ENCODE measurements at regions not wholly inside any gene's neighbourhood (a gene's known extent, or its start where the extent isn't known, plus 50 kb on each side); places are given as distances from the start of the nearest gene placed in this dataset.

- TF ChIP-seq ZBTB4 (CRISPR knock-in tag; IDR thresholded peaks at IDR 0.05; ENCODE audit: borderline replicate concordance) (no peak), TEF (CRISPR knock-in tag; IDR thresholded peaks at IDR 0.05) (no peak)
These were observed 92.5 kb downstream of the MTX3 start (continued) for GRCh38 chr5:79898611-79899010.

GRCh38 chr5:79893976-79894375 lies 97.1 kb downstream of the MTX3 start:
- Histone ChIP-seq H3K4me1 (ENCODE audit: insufficient read depth, low read length) (peaks cover 9% of the 10 kb centered on the region), H3K9me3 (ENCODE audit: low read length) (no peaks in the 10 kb centered on the region), H2AFZ (ENCODE audit: low read length) (no peak overlapping the region), H3K27me3 (ENCODE audit: control insufficient read depth in 1 of 2, insufficient read depth in 2 of 2, low read length in 2 of 2) (0 out of 5 replicates have a peak, but pooled peaks cover 2 to 6% of the 10 kb centered on the region in 2 experiments), H3K36me3 (replicated peaks in 1 of 2; ENCODE audit: control insufficient read depth in 1 of 2, insufficient read depth in 2 of 2, low read length in 2 of 2) (no peaks in the 10 kb centered on the region), H4K20me1 (ENCODE audit: insufficient read depth, low read length) (no peaks in the 10 kb centered on the region), H3K4me2 (ENCODE audit: low read depth, low read length) (no peak overlapping the region), H3K79me2 (ENCODE audit: insufficient read depth, low read length) (no peaks in the 10 kb centered on the region), H3K27ac (ENCODE audit: extremely low read length, insufficient read depth, low read length) (no peak overlapping the region), H3K4me3 (replicated peaks in 1 of 3; ENCODE audit: insufficient read depth in 1 of 3, low read depth in 2 of 3, low read length in 3 of 3) (no peak overlapping the region), H3K9ac (ENCODE audit: insufficient read depth, low read depth, low read length) (no peak overlapping the region)
- intact Hi-C loops (cut with micrococcal nuclease; ENCODE audit: unreplicated experiment) (no loop called here), in situ Hi-C loops (cut with HindIII; ENCODE audit: extremely low pct_ligation_motif_present, low pct_unique_long_range_greater_than_20kb) (no loop called here)
- BruUV-seq (replicated peaks) = no TSS peak
- ATAC-seq (no peak), DNase-seq (ENCODE audit: low spot score) (no peak), FAIRE-seq (no peak)
- CTCF ChIA-PET (ENCODE audit: low intra/inter-chr PET ratio, low total read pairs) = no interaction called here
- TF ChIP-seq ZNF776 (CRISPR knock-in tag; IDR thresholded peaks at IDR 0.05) (no peak), ZNF615 (CRISPR knock-in tag; IDR thresholded peaks at IDR 0.05; ENCODE audit: borderline replicate concordance) (no peak), ZNF780A (CRISPR knock-in tag; IDR thresholded peaks at IDR 0.05) (no peak), TGIF2 (CRISPR knock-in tag; IDR thresholded peaks at IDR 0.05) (no peak), FOXM1 (CRISPR knock-in tag; IDR thresholded peaks at IDR 0.05) (no peak), SNRNP70 (IDR thresholded peaks at IDR 0.05; ENCODE audit: low read depth, low read length) (no peak), SUZ12 (IDR thresholded peaks at IDR 0.05; ENCODE audit: low read depth, low read length) (no peak), BORCS8-MEF2B (CRISPR knock-in tag; IDR thresholded peaks at IDR 0.05) (no peak), NAIF1 (CRISPR knock-in tag; IDR thresholded peaks at IDR 0.05; ENCODE audit: borderline replicate concordance) (no peak), ZFP36L1 (CRISPR knock-in tag; IDR thresholded peaks at IDR 0.05) (no peak), ZC3H13 (CRISPR knock-in tag; IDR thresholded peaks at IDR 0.05) (no peak), ZNF883 (CRISPR knock-in tag; IDR thresholded peaks at IDR 0.05; ENCODE audit: not compliant biosample characterization) (no peak)
- TF ChIP-seq, protein P1, sequence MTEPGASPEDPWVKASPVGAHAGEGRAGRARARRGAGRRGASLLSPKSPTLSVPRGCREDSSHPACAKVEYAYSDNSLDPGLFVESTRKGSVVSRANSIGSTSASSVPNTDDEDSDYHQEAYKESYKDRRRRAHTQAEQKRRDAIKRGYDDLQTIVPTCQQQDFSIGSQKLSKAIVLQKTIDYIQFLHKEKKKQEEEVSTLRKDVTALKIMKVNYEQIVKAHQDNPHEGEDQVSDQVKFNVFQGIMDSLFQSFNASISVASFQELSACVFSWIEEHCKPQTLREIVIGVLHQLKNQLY (CRISPR knock-in tag; IDR thresholded peaks at IDR 0.05) = no peak
- 10% methylated on average over 3 of the region's 3 CpGs for WGBS (ENCODE audit: low lambda C conversion rate)
- POLR2A ChIA-PET = no interaction called here
